NCI-H748 (cell line): ENCODE measurements at regions not wholly inside any gene's neighbourhood (a gene's known extent, or its start where the extent isn't known, plus 50 kb on each side); places are given as distances from the start of the nearest gene placed in this dataset.

Source experiments
- DNase-seq: peaks from one replicate; lab custom pipeline; 2025; ENCODE audit not compliant: unreplicated experiment; lab: John Stamatoyannopoulos, UW

DNA sequence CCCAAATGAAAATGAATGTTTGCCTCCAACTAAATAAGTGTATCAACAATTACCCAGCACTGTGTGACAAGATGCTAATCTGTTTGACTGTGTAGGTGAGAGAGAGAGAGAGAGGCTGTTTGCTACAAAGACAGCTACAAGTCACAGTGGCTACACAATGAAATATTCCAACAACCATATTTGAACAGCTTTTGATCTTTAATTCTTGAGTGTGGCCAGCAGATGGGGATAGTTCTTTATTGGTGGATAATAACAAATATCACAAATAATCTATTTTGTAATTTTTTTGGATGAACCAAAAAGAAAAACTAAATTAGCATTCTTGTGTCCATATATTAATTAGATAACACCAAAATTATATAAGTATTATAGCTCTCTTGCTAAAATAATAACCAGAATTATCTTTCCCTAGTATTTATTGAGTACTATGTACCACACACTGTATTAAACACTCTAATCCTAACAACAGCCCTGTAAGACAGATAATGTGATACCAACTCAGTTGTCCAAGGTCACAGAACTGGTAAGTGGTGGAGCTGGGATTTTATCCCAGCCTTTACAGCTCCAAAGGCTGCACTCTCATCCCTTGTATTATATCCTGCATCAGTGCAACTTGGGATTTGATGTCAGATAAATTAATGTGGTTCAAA lies 61.9 kb upstream of the C3orf80 start:
- peak; percentile 20 for DNase-seq

GRCh38 chr3:160168246-160168645 lies 57.0 kb upstream of the C3orf80 start:
- no peak for DNase-seq

DNA sequence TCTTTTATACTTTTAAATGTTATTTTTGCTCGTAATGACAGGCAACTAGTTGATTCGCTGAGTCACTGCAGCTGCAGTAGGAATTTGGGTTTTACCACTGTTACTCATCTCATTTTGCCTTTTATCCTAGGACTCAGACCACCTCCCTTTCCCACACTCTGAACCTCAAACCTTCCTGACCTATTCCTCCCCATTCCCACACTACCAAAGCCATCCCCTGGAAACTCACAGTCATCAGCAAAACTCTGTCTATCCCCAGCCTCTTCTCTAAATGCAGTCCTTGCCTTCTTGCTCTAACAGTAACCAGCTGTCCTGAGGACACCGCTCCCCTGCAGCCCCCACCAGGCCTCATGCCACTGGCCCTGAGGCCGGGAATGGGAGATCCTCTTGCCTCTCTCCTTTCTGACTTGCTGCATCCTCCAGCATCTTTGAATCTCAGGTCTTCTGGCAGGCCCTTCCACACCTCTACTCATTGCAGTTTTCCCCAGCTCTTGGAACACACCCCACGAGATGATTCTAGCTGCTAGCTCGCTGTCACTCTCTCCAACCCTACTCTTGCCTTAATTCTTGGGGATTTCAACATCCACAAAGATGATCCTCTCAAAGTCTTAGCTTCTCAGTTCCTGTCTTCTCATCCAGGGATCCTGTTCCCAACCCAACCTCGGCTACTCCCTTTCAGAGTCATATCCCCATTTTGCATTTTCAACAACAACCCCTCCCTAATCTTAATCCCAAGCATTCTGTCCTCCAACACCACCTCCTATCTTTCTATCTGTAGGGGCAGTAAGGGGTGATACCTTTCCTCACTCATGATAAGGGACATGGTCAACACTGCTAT lies 55.9 kb upstream of the C3orf80 start:
- no peak for DNase-seq

DNA sequence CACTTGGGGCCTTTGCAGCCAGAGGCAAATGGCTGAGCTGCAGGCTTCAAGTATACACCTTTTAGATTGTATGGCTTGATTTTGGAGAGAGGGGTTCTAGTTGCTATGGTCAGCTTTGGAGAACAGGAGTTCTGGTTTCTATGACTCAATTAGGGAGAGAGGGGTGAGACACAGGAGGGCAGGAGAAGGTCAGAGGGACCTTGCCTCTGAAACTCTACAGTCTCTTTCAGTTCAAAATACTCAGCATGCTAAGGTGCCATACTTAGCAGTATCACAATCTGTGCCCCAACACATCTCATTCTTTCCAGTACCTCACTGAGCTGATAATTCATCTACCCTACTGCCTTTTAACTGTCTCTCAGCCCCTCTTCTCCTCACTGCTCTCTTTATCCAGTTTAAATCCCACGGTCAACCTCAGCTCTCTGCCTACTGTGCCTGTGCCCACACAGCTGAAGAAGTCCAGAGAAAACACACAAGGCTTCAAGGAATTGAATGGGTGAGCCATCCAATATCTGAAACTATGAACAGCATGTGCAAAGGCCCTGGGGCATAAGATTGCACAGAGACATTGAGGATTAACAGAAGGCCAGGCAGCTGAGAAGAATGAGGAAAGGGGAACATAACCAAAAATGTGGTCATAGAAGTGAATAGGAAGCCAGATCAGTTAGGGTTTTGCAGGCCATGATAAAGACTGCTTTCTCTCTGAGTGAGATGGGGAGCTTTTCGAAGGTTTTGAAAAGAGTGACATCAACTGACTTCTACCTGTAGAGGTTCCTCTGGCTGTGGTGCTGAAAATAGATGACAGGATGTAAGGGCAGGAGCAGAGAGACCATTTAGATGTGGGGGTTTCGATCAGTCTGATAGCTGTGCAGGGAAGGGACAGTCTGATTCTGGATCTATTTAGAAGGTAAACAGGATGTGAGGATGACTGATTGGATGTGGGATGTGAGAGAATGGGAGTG lies 54.5 kb upstream of the C3orf80 start:
- no peak for DNase-seq

GRCh38 chr3:160171813-160172212 lies 53.4 kb upstream of the C3orf80 start:
- no peak for DNase-seq

- DNase-seq, result no peak
Observed at GRCh38 chr3:160174621-160175020, 50.6 kb upstream of the C3orf80 start.
